HG03442 (cell line): ENCODE measurements at regions not wholly inside any gene's neighbourhood (a gene's known extent, or its start where the extent isn't known, plus 50 kb on each side); places are given as distances from the start of the nearest gene placed in this dataset.

Experiments
- ATAC-seq: cut with Tn5 transposase; IDR thresholded peaks from one replicate; pipeline ENCODE4 v1.9.1; 2021; ENCODE audit warnings: mild to moderate bottlenecking, moderate library complexity; ENCODE audit not compliant: unreplicated experiment

- ATAC-seq: no peak
These were observed 137.8 kb upstream of the SPACA1 start for GRCh38 chr6:87909849-87910248.

DNA sequence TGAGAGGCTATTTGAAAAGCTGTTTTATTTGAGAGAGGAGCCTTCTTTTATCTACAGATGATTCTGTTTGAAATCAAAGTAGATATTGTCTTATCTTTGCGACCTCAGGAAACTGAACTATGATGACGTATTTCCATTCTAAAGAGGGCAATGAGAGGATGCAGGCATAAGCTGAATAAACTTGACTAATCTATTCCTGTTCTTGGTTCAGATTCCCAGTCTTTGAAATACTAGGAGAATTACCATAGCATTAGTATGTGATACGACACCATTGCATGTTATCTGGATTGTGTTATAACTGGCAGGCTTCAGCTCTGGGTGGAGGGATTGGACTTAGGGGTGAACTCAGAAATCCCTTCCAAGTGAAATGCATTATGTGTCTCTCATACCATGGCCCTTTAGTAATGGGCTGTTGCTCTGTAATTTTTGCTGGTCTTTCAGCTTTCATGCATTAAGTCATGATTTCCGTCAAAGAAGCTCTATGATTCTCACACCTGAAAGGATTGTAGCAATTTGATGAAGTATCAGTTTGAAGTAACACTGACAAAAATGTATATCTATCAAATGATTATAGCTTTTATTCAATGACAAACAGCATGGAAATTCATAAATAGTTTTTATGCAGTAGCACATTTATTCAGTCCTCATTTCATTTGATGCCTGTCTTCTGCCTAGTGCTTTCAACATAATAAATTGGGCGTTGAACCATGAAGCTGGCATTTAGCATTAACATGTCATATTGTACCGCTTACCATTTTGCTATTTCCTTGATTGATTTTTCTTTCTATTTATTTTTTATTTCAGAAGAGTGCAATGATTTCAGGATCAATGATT is 138.4 kb upstream of the SPACA1 start:
- ATAC-seq: no peak

GRCh38 chr6:87907521-87907920 is 140.1 kb upstream of the SPACA1 start:
- ATAC-seq: peak; percentile 43

GRCh38 chr6:87905101-87905641 is 142.5 kb upstream of the SPACA1 start:
- ATAC-seq: peak; percentile 81

DNA sequence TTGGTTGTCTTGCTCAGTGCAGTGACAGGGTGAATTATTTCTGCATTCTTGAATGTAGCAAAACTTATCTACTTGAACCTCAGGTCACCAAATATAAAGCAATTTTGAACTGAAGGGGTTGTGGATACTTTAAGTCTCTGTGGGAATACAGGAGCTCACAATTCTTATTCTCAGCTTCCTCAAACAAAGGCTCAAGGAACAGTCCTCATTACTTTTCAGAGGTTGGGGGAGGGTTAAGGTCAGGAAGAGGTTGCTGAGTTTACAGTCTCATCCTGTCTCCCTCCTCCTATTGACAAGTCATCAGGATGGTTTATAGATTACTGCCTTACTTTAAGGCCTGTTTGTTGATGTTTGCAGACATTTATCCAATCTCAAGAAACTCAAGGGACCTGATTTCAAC is 143.6 kb upstream of the SPACA1 start:
- no peak for ATAC-seq

DNA sequence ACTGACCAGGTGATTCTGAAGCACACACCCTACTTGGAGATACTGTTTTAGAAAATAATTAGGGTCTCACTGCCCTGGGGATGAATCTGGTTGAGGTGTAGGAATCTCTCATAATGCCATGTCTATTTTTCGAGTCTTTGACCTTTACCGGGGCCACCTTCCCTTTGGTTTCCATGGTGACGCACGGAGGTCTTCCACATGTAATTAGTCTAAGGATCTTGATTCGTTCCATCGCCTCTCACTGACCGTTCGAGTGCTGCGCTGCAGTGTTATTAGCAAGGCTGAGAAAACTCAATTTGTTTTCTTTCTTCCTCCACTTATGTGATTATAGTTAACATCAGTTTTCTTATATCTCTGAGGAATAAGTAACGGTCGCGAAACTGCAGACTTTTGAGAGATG is 144.3 kb upstream of the SPACA1 start:
- no peak for ATAC-seq

DNA sequence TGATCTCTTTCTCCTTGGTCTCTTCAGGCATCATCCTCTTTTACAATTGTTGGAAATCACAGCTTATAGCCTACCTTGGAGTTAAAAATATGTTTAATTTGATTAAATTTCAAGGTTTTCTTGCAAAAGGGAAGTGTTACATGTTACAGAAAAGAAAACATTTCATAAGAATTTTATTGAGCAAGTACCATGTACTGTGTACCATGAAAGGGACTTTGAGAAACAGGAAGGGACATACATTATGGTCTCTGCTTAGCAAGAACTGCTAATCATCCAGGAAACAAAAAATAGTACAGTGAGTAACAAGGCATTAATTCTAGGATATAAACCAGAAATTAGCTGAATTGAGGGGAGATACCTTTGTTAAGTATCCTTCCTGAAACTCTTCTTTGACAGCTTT is 145.3 kb upstream of the SPACA1 start:
- ATAC-seq: no peak

DNA sequence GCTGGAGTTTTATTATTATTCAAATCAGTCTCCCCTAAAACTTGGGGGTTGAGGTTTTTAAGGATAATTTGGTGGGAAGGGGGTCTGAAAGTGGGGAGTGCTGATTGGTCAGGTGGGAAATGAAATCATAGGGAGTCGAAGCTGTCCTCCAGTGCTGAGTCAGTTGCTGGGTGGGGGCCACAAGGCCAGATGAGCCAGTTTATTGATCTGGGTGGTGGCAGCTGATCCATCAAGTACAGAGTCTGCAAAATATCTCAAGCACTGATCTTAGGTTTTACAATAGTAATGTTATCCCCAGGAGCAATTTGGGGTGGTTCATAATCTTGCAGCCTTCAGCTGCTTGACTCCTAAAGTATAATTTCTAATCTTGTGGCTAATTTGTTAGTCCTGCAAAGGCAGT is 146.0 kb upstream of the SPACA1 start:
- ATAC-seq: no peak

DNA sequence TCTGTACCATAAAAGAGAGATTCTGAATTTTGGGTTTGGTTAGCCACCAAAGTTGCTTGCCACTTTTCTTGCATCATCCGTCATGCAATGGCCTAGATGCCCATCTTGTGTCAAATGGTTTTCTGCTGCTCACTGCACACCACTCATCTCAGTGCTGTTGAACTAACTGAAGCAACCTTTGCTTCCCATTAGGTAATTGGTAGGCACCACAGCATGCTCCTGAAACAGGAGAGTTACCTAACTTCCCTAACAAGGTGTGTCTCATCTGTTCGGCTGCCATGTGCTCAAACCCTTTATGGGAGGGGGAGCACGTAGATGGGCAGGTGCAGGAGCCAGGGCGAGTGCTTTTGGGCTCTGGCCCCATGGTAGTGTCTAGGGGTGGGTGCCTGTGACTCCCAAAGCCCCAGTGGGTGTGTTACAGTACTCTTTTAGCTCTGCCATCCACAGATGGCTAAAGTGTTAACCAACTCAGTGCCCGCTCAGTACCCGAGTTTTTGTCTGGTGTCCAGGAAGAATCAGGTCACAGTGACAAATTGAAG is 147.4 kb upstream of the SPACA1 start:
- no peak for ATAC-seq

- no peak for ATAC-seq
These were observed 148.0 kb upstream of the SPACA1 start for GRCh38 chr6:87899499-87900147.

- no peak for ATAC-seq
These were observed 150.0 kb upstream of the SPACA1 start for GRCh38 chr6:87897663-87898062.

DNA sequence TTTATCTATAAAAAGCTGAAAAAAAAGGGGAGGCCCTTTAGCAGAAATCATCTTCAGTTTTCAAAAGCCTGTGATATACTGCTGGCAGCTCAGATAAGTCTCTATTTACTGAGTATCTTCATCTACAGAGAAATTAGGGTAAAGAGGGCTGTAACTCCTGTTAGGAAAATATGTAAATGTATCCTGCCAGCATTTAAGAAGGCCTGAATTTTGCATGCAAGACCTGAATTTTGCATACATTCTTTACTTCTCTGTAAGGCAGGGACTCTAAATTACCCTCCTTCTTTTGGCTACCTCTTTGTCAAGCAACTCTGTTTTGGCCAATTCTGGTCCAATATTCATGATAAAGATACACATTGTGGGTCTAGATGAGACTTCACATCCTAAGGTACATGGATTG is 150.6 kb upstream of the SPACA1 start:
- ATAC-seq: no peak

DNA sequence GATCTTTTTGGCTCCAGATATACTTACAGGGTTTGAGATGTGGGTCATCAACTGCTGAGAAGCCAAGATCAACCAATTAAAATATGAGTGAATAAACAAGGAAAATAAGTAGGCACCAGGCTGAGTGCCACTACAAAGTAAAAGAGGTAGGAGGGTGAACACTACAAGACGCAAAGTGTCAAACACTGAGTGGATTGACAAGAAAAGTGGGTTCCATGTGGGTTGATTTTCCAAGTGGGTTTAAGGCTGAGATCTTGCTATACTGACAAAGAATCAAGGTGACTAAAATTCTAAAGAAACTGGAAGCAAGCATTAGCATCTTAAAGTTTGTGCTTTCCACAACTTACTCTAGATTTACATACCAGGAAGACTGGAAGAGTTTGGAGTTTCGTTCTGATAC is 160.4 kb upstream of the SPACA1 start:
- no peak for ATAC-seq

- no peak for ATAC-seq
These were observed 163.4 kb upstream of the SPACA1 start for GRCh38 chr6:87884203-87884602.

- ATAC-seq: no peak
These were observed 166.2 kb upstream of the SPACA1 start for GRCh38 chr6:87881342-87881895.

DNA sequence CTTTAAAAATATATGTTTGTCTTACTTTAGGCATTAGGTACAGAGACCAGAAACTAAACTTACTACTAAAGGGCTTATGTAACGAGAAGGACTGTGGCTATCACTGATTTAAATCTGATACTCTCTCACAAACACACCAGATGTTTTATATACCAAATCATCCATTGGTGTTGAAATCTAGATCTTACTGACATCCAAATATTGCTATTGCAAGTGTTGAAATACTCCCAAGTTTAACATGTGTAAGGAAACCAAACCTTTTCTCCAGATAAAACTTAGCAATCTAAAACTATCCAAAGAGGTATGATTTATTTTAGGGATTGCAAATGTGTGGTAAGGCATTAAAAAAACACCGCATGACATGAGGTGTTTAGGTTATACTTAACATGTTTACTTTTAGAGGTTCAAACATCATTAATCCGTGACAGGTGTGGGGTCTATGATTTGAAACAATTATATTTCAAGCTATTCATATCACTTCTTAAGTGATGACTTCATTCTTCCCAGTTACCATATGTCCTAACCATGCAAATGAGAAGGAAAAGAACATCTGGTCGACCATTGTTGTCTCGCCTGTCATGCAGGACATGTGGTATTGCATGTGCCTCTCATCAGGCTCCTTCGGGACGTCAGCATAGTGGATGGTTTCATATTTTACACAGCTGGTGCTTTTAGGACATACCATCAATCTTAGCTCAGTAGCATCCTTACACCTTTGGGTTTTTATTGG is 168.3 kb upstream of the SPACA1 start:
- ATAC-seq: peak; percentile 72

- ATAC-seq: no peak
These were observed 171.9 kb upstream of the SPACA1 start for GRCh38 chr6:87875781-87876180.

- no peak for ATAC-seq
These were observed 171.5 kb upstream of the AKIRIN2 start for GRCh38 chr6:87873556-87873955.

DNA sequence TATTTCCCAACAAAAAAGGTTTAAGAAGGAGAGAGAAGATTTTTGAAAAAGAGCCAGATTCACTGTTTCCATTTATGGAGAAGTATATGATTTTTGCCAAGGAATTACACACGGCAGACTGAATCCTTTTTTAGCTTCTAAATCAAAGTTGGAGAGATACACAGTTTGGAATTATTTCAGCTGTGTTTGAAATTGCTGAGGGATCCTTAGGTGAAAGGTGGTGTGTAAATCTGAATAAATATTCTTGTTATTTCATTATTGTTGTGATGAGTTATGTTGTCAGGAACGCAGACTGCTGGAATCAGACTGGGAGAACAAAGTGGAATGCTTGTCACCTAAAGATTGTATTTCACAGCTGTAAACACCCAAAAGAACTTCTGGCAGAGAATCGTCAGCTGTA is 168.5 kb upstream of the AKIRIN2 start:
- ATAC-seq: no peak

DNA sequence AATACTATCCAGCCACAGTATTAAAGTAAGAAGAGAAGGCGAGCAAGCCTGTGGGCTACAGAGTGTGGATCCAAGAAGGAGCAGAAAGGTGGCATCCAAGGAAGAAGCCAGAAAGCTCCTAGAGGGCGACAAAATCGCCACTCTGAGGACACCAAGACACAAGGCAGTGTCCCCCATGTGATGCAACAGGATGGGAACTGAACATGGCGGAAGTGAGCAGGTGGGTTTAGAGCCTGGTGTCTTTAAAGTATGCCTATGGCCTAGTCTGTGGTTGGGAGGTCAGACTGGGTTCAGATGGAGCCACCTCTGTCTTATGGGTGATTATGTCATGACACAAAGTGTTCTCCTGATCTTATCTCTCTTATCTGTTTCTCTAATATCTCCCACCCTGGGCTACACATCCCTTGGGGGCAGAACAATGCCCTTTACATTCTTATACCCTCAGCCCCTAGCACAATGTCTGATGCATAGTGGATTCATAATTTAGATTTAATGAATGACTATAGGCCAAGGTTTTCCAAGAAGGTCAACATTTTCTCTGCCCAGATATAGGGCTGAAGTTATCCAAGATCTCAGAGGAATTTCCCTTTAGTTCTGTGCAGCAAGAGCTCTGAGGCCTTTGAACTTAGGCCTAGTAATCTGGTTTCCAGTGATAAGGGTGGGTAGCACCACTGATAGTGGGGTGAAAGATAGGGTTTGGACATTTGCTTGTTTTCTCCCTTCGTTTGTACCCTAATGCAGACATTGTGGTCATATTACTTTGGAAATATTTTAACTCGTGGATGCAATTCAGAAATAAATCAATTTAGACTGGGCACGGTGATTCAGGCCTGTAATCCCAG is 167.3 kb upstream of the AKIRIN2 start:
- ATAC-seq: no peak
